Loucy (cell line): ENCODE measurements at regions not wholly inside any gene's neighbourhood (a gene's known extent, or its start where the extent isn't known, plus 50 kb on each side); places are given as distances from the start of the nearest gene placed in this dataset.

Experiments used
- H2AFZ ChIP-seq: fragments of 200-600 bp; sonication (generic); 2 replicates; pipeline ENCODE4 v1.6.0; 2016; ENCODE audit warnings: antibody characterized with exemption, mild to moderate bottlenecking, low read length, moderate library complexity
- H3F3A ChIP-seq: fragments of 200-600 bp; 2 replicates; pipeline ENCODE4 v1.6.0; 2016; ENCODE audit warnings: antibody characterized with exemption, low read depth, mild to moderate bottlenecking
- H3K27me3 ChIP-seq: fragments of 200-600 bp; sonication (generic); 2 replicates; pipeline ENCODE4 v1.6.1; 2014; ENCODE audit warnings: low read length, mild to moderate bottlenecking; ENCODE audit not compliant: insufficient read depth, poor library complexity, severe bottlenecking
- H3K36me3 ChIP-seq: fragments of 200-600 bp; sonication (generic); 2 replicates; pipeline ENCODE4 v1.6.1; 2016; ENCODE audit warnings: low read length; ENCODE audit not compliant: insufficient read depth
- H3K4me1 ChIP-seq: fragments of 200-600 bp; sonication (generic); 2 replicates; pipeline ENCODE4 v1.5.1; 2014; ENCODE audit warnings: low read length, mild to moderate bottlenecking; ENCODE audit not compliant: insufficient read depth, poor library complexity, severe bottlenecking
- H3K4me2 ChIP-seq: fragments of 200-600 bp; sonication (generic); 2 replicates; pipeline ENCODE4 v1.6.0; 2014; ENCODE audit warnings: antibody characterized with exemption, low read length, low read depth, mild to moderate bottlenecking; ENCODE audit not compliant: poor library complexity, severe bottlenecking
- H3K4me3 ChIP-seq: fragments of 200-600 bp; sonication (generic); 2 replicates; pipeline ENCODE4 v1.5.1; 2014; ENCODE audit warnings: low read length, mild to moderate bottlenecking, mixed read lengths; ENCODE audit not compliant: poor library complexity, severe bottlenecking
- H3K79me2 ChIP-seq: fragments of 200-600 bp; sonication (generic); 2 replicates; pipeline ENCODE4 v1.6.1; 2014; ENCODE audit warnings: low read length; ENCODE audit not compliant: insufficient read depth
- H3K9ac ChIP-seq: fragments of 200-600 bp; sonication (generic); 2 replicates; pipeline ENCODE4 v1.6.0; 2014; ENCODE audit warnings: mild to moderate bottlenecking, low read depth, low read length, moderate library complexity; ENCODE audit not compliant: poor library complexity, severe bottlenecking
- H3K9me2 ChIP-seq: fragments of 200-600 bp; sonication (generic); replicated peaks from 2 replicates; pipeline ENCODE4 v1.6.1; 2016; ENCODE audit warnings: low read depth, low read length, mixed read lengths
- H3K9me3 ChIP-seq: fragments of 200-600 bp; sonication (generic); 2 replicates; pipeline ENCODE4 v1.6.1; 2014; ENCODE audit warnings: mild to moderate bottlenecking, antibody characterized with exemption, low read length, low read depth; ENCODE audit not compliant: insufficient read depth
- H4K20me1 ChIP-seq: fragments of 200-600 bp; sonication (generic); 2 replicates; pipeline ENCODE4 v1.6.0; 2014; ENCODE audit warnings: antibody characterized with exemption, low read length, mild to moderate bottlenecking; ENCODE audit not compliant: insufficient read depth, poor library complexity, severe bottlenecking
- EZH2phosphoT487 ChIP-seq: fragments of 200-600 bp; IDR thresholded peaks from 2 replicates; pipeline ENCODE4 v1.6.1; 2018; ENCODE audit warnings: antibody characterized with exemption, mild to moderate bottlenecking, moderate library complexity, borderline replicate concordance
- TF ChIP-seq, protein P1 (sequence below): fragments of 200-600 bp; sonication (generic); conservative IDR thresholded peaks from 2 replicates; pipeline ENCODE4 v1.5.1; 2014; ENCODE audit warnings: mild to moderate bottlenecking, antibody characterized with exemption, low read length

DNA sequence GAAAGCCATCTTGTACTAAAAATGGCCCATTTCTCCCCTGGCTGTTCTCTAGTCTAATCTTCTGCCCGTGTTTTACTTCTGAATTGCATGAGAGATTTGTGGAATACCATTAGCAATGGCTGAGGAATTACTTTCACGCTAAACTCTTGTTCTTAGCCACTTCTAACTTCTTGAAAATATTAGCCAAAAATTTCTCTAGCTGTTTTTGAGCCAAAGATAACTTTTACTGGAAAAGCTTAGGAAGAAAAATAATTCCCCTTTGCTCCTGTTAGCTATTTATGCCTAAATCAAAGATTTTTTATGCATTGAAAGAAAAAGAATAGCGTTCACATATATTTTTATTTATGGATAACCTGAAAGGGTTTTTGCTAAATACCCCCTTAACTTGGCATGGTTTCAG lies 287.8 kb downstream of the MTRR start:
- Histone ChIP-seq H3K36me3 (no peaks in the 10 kb centered on the region), H3K9me3 (no peaks in the 10 kb centered on the region), H3K4me1 (no peaks in the 10 kb centered on the region), H4K20me1 (no peaks in the 10 kb centered on the region), H3K4me2 (no peak overlapping the region), H3F3A (no peaks in the 10 kb centered on the region), H3K9me2 (no peaks in the 10 kb centered on the region), H2AFZ (no peak overlapping the region), H3K79me2 (no peaks in the 10 kb centered on the region), H3K27me3 (no peaks in the 10 kb centered on the region), H3K9ac (no peak overlapping the region), H3K4me3 (no peak overlapping the region)
- no peak for TF ChIP-seq EZH2phosphoT487
- TF ChIP-seq, protein P1, sequence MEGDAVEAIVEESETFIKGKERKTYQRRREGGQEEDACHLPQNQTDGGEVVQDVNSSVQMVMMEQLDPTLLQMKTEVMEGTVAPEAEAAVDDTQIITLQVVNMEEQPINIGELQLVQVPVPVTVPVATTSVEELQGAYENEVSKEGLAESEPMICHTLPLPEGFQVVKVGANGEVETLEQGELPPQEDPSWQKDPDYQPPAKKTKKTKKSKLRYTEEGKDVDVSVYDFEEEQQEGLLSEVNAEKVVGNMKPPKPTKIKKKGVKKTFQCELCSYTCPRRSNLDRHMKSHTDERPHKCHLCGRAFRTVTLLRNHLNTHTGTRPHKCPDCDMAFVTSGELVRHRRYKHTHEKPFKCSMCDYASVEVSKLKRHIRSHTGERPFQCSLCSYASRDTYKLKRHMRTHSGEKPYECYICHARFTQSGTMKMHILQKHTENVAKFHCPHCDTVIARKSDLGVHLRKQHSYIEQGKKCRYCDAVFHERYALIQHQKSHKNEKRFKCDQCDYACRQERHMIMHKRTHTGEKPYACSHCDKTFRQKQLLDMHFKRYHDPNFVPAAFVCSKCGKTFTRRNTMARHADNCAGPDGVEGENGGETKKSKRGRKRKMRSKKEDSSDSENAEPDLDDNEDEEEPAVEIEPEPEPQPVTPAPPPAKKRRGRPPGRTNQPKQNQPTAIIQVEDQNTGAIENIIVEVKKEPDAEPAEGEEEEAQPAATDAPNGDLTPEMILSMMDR = no peak

DNA sequence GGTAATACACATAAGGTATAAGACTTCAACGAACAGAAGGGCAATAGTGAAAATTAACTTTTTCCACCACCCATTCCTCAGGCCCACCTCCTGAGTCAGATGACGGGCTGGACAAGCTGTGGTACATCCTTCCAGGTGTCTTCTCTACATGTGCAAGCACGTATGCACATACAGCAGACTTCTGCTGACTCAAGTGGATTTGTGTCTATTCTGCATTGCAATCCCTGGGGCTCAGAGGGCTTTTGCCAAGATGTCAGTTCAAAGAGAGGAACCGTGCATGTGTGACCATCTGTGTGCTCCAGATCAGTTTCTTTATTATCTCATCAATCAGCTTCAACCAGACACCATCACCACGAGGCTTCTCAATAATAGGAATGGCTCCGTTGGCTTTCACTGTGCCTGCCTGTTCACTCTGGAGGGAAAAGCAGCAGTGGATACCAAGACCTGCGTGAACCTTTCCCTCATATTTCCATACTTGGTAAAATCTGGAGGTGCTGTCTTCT lies 288.4 kb downstream of the MTRR start:
- Histone ChIP-seq H3K4me2 (no peak overlapping the region), H2AFZ (no peak overlapping the region), H3K36me3 (no peaks in the 10 kb centered on the region), H3K4me3 (no peak overlapping the region), H3K9me2 (no peaks in the 10 kb centered on the region), H3K4me1 (no peaks in the 10 kb centered on the region), H3K79me2 (no peaks in the 10 kb centered on the region), H3F3A (no peaks in the 10 kb centered on the region), H3K9ac (no peak overlapping the region), H4K20me1 (no peaks in the 10 kb centered on the region), H3K9me3 (no peaks in the 10 kb centered on the region), H3K27me3 (no peaks in the 10 kb centered on the region)
- no peak for TF ChIP-seq EZH2phosphoT487
- TF ChIP-seq, protein P1 = no peak

DNA sequence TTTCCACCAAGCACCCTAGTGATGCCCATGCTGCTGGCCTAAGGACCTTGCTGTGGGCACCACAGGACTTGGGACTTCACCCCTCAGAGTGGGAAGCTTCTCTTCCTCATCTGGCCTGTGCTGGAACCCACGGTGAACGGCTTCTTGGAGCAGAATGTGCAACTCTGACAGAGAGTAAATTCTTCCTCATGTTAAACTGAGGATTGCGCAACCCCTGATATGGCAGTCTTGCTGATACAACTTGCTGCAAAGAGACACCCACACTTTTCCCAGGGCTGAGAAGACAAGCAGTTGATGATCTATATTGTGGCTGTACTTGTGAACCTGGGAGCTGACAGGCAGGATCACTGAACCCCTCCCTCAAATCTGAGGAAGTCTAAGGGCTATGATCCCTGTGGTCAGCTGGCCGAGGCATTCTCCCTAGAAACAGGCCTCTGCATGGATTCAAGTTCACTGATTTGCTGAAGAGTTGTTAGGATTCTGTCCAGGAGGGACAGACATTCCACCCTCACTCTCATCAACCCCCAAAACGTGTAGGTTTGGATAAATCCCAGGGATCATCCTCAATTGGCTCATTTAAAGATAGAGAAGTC lies 307.2 kb downstream of the MTRR start:
- Histone ChIP-seq H3K9ac (no peak overlapping the region), H3K4me3 (no peak overlapping the region), H4K20me1 (no peaks in the 10 kb centered on the region), H3K9me3 (0 out of 2 replicates have a peak, but pooled peaks cover 5% of the 10 kb centered on the region), H3K27me3 (no peaks in the 10 kb centered on the region), H2AFZ (no peak overlapping the region), H3K79me2 (no peaks in the 10 kb centered on the region), H3K4me1 (no peaks in the 10 kb centered on the region), H3F3A (no peaks in the 10 kb centered on the region), H3K36me3 (no peaks in the 10 kb centered on the region), H3K9me2 (no peaks in the 10 kb centered on the region), H3K4me2 (no peak overlapping the region)
- TF ChIP-seq, protein P1 = no peak
- TF ChIP-seq EZH2phosphoT487 = no peak
